Stimulated activated CD8-positive, alpha-beta memory T cell treated with anti-CD3 and anti-CD28 coated beads, Interleukin-4, amount 100 ng/mL, for 24 hours (primary cell): ENCODE measurements at regions not wholly inside any gene's neighbourhood (a gene's known extent, or its start where the extent isn't known, plus 50 kb on each side); places are given as distances from the start of the nearest gene placed in this dataset.

Experiments used
- DNase-seq: peaks from one replicate; pipeline ENCODE4 v3.0.0-alpha.2; 2020; ENCODE audit warnings: low read depth

DNA sequence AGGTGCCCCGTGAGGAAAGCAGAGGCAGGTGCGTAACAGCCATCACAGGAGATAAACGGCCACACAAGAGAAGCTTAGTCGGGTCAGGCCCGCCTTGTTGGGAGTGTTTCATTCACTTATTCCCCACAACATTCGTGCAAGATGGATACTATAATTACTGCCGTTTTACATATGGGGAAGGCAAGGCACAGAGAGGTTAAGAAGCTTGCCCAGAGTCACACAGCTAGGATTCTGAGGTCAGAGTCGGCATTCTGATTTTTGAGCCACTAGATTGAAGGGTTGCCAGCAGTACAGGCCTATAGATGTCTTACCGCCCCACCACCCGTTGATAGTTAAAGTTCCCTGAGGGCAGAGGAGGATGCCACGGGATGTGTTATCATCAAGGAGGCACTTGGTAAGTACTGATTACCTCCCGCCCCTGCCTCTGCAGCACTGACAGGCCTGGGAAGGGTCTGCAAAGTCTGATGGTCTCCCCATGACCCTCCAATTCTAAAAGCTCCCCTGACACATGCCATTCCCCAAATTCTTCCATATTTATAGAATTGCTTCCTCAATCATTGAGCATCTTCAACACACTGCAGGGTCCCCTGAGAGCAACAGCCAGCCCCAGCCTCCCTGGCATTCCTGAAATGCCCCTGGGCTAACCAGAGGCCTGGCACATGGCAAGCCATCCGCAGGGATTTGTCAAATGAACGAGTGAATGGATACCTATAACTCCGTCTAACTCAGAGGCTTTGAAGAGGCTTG lies 74.7 kb upstream of the CLDN14 start:
- DNase-seq = no peak

DNA sequence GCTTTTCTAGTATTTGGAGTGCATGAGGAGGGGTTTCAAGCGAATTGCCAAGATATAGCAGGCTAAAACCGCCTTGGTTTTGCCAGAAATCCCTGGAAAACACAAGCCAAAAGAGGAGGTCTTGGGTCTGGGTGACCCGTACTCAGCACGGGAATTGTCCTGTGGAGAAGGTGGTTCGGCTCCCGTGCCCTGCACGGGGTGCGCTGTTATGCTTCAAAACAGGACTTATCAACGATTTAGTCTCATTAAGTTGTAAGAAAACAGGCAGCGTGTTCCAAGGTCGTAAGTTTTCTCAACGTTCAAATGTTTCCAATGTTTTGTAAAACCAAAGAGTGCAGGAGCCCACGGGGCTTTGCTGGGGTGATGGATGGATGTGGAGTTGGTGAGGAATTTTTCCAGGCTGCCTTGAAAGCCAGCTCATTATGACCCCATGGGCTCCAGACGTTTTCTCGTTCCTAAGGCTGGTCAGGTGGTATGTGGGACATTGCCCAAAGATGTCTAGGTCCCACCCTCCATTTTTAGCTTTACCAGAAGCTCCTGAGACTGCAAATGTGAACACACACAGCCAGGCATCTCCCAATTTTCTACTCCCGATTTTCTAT lies 75.4 kb upstream of the CLDN14 start:
- DNase-seq = no peak

DNA sequence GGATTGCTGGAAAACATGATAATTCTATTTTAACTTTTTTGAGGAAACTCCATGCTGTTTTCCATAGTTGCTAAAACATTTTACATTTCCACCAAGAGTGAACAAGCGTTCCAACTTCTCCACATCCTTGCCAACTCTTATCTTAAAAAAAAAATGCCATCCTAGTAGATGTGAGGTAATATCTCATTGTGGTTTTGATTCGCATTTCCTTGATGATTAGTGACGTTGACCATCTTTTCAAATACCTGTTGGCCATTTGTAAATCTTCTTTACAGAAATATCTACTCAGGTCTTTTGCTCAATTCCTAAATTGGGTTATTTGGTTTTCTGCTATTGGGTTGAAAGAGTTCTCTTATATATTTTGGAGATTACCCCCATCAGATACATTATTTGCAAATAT lies 77.4 kb upstream of the CLDN14 start:
- no peak for DNase-seq

DNA sequence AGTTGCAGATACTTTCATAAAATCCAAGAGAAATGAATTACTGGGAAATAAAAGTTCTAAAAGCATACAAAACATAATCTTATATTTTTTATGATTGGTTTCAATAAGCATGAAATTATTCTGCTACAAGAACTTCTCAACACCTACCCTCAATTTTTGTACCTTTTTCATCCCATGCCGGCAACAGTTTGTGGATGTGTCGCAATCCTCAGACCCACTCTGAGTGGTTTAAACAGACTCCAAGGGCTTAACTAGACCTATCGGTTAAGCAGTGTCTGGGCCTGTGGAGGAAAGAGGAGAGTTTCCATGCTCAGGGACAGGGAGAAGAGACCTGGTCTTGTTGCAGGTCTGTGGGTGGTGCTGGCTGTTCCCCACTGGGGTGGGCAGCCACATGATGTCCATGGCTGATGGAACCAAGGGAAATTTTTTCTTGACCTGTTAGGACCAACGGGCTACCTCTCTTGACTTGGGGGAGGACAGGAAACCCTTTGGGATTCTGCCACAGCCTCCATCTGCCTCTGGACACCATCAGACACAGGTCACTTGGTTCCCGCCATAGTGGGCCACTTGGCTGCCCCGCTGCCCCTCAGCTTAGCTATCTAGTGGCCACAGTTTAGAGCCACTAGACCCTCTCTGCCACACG lies 81.1 kb upstream of the CLDN14 start:
- DNase-seq = no peak

DNA sequence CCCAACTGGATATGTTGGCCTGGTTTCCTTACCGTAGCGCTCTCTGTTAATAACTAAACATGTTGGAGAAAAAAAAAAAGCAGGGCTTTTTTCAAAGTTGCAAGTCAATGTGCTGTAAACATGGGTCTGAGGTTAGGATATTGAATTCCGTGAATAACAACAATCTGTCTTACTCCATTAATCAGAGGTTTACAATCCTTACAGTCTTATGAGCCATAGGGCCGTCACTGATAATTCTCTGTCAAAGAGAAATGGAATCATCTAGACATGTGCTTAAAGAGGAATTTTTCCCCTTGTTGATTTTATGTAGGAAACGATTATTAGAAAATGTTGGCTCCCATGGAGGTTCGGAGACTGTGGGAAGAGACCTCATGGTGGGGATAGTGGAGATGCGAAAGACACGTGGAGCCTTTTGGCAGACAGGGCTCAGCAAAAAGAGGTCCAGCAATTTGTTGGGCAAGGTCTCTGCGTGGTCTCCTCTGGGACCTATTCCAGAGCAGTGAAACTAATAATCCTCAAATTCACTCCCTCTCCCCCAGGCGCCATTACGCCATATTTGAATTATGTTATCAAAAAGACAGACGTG lies 83.5 kb upstream of the CLDN14 start:
- DNase-seq = no peak

DNA sequence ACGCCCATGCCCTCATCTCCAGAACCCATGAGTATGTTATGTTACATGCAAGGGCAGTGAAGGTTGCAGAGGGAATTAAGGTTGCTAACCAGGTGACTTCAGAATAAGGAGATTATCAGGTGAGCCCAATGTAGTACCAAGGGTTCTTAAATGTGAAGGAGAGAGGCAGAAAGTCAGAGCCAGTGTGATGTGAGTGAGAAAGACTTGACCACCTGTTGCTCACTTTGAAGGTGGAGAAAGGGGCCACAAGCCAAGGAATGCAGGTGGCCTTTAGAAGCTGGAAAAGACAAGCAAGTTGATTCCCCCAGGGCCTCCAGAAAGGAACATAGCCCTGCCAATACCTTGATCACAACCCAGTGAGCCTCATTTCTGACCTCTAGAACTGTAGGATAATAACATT lies 84.7 kb upstream of the CLDN14 start:
- DNase-seq = no peak

DNA sequence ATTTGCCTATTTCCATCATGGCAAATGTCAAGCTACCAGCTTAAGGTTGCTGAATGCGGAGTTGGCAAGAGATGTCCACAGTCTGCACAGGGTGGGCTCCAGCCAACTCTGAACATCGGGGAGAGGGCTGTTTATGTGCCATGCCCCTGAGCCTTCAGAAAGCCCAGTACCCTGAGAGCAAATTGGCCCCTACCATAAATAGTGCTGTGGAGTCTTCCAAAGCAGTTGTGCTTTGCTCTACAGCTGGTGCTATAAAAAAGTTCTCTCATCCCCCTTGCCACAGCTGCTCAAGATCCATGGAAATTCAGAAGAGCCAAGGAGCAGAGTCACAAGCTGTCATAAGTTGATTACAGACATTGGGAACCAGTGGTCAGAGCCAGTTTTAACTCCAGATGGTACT lies 85.6 kb upstream of the CLDN14 start:
- no peak for DNase-seq

DNA sequence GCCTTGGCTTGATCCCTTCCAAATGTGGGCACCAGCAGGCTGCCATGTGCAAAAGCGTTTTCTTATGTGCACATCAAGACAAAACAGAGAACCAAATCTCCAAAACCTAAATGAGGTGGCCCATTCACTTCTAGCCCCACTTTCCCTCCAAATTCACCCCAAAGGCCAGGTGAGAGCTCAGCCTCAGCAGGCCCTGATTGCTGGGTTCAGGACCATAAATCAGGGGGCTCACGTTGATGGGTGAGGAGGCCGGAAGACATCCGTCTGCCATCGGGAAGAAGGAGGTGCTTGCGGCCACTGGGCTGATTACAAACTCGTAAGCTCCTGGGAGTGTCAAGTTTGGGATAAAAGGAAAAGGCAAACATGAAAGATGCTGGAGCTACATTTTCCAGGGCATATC lies 86.7 kb upstream of the CLDN14 start:
- DNase-seq = no peak

DNA sequence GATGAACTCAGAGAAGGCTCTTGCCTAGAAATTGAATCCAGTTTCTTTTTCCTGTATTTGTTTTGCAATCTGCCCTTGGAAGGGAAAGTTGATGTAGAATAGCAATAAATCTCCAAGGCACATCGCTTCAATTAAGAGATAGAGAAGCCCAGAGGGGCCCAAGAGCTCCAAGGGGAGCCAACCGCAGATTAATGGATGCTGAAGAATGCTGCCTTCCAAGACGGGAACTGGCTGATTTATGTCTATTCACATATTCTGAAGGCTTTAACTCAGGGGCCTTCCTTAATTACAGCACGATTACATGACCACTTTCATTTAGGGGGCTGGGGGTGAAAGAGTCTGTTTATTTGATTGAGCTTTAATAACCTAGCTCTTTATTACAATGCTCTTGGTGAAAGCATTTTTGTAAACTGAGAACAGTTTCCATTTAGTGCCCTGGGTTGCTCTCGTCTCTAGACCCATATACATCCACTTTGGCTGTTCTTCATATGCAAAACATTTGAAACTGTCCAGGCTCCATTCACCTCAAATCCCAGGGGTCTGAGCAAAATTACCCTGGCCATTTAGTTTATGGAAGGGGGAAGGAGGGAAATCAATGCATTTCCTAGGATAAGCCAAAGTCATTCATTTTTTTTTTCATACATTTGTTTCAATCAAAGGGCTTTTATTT lies 87.4 kb upstream of the CLDN14 start:
- no peak for DNase-seq

DNA sequence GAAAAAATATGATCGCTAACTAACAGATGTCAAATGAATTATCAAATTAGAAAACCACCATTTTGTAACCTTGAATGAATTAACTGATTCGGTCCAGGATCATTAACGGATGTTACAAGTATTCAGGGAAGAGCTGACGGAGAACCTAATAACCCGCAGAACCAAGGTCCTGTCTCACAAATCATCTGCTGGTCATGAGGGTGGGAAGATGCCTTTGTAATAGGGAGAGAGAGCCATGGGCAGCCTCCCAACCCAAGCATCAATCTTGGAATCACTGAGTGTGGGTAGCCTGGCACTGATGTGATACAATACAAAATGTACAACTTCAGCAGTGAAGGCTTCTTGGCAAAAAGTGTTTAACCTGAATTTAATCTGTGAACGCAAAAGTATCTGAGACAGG lies 89.6 kb upstream of the CLDN14 start:
- no peak for DNase-seq

DNA sequence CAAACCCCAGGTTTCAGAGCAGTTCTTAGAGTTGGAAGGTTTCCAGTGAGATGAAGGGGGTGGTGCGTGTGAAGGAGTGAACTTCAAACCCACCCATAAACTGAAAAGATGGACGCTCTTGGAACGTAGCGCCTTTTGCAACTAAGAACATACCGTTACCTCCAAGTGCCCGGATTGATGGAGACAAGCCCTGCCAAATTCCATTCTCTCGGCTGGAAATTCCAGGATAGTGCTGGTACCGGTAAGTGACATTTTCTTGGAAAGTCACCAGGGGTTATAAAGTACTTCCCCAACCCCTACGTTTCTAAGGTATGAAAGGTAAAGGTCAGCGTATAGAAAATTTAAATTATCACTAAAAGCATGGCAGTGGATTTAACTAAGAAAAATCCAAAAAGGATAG lies 91.6 kb upstream of the CLDN14 start:
- DNase-seq = no peak

DNA sequence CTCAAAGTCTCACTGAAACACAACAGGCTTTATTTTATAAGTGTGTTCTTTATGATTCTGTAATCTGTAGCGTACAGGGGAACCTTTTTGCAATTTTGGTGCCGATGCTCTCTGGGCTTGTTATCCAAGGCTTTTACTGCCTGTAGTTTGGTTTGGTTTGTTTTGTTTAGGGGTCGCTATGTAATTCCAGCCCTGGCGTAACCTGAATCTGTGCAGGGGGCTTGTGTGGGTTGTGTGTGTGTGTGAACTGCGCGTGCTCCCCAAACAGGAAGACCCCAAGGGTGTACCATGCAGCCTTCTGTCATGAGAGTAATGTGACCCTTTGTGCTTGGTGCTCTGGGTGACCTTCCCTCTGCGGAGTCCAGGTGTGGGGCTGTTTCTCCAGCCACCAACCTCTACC lies 92.1 kb upstream of the CLDN14 start:
- no peak for DNase-seq

DNA sequence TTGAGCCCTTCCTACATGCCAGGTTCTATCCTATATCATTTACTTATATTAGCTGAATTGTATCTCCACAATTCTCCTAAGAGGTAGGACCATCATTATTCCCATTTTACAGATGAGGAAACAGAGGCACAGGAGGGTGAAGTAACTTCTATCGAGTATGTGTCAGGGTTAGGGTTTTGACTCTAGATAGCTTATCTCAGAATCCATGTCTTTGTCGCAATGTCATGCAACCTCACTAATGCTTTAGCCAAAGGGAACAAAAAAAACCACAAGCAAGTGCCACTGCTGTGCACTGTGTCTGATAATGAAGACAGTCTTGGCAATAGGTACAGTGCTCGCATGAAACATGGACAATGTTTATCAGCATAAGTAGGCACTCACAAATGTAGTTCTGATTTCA lies 95.4 kb upstream of the CLDN14 start:
- DNase-seq = no peak

DNA sequence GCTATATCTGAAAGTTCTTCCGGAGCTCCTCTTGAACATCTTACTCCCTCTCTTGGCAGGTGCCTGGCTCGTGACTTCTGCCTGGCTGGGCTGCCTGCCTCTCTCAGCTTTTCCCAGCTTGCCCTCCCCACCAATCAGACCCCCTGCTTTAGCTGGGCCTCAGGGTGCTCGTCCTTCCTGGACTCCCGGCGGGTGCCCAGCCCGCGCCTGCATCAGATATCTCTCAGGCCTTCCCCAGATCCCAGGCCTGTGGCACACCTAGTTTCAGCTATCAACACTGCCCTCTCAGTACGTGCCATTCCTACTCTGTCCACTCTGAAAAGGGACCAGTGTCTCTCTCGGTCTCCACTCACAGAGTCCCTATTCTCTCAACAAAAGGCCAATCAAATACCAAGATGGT lies 96.5 kb upstream of the CLDN14 start:
- DNase-seq = no peak

DNA sequence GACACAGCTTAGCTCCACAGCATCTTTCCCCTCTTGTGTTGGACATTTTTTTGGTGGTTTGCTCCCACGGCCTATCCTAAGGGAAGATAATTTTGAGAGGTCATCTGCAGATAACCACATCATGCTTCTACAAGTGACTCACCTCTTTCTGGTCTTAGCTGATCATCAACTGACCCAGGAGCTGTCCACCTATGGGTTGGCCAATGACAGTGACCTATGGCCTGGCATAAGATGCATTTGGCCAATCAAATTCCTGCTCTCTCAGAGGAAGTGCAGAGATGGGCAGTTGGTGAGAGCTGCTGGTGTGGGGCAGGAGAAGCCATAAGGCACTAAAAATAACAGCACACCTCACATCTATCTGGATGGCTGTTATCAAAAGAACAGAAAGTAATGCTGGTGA lies 100.0 kb upstream of the CLDN14 start:
- DNase-seq = no peak

DNA sequence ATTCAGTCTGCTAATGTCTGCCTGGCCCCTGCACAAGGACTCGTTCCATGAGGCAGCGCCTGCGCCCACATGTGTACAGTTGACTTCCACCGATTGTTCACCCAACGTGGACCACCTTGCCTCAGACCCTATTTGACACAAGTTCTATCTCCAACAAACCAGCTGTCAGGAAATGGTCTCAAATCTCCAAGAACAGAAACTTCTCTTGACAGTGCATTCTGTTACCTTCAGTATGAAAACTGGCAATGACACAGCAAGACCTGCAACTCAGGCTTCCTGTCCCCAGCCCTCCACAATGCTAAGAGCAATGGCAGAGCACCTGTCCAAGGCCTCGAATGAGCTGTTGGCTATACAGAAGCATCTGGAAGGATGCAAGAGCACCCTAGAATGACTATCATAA lies 102.3 kb upstream of the CLDN14 start:
- no peak for DNase-seq

DNA sequence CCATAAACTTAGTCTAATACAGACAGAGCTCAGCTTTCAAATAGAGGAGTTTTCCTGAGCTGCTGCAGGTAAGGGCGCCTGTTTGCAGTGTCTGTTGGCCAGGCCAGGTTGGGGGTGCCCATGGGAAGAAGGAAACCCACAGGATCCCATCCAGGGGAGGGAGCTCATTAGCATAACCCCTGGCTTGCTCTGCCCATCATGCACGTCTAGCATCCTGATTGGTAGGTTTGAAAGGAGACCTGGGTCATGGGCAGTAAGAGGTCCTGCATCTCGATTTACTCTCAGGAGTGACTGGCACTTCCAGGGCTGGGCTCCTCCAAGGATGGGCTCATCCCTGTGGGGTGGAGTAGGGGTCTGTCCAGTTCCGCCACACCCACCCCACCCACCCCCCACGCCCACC lies 103.7 kb upstream of the CLDN14 start:
- no peak for DNase-seq

DNA sequence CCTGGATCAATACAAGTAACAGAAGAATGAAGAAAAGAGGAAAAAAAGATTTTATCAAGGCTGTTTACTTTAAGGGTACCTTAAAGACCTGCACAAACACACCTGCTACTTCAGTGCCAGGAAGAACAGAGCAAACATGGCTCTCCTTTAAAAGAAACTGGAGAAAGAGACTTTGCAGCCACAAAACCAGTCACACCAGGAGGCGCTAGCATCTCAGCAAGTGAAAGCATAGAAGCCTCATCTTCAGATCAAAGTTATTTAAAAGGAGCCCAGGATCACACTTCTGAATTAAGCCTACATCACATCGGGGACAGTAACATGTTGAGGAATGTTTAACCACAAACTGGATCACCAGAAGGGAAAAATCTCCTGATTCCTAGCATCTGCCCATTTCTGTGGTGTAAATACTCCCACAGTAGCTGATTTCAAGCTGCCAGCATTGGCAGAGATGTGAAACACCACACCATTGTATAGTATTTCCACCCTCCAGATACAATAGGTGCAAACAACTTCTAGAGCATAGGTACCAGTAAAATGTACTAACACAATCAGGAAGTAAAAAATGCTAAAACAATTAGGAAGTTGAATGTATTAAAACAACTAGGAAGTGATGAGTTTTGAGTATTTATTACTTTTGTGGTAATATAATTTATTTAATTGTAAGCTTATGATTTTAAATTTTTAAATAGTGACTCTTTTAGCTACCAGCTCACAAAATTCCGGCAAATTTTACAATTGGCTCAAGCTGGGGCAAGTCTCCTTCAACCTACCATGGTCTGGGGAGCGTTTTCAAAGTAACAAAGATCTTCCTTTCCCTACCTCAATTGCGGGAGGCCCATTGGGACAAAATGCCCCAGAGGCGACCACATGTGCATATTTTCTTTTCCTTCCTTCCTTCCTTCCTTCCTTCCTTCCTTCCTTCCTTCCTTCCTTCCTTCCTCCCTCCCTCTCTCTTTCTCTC lies 105.3 kb upstream of the CLDN14 start:
- DNase-seq = no peak

DNA sequence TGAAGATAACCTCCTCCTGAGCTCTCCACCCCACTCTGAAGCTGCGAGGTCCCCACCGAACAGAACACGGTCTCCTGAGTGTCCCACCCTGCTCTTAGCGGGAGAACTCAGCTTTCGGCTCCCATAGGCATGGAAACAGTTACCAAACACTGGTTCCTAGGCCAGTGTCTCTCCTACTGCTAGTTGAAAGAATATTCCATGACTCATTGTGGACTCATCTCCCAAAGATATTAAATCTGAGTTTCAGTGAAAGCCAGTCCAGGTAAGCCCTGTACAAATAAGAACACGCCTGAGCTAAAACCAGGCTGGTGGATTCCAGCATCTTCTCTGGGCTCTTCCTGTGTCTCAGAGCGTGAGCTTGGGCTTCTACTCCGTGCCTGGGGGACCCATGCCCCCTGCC lies 107.5 kb upstream of the CLDN14 start:
- no peak for DNase-seq

DNA sequence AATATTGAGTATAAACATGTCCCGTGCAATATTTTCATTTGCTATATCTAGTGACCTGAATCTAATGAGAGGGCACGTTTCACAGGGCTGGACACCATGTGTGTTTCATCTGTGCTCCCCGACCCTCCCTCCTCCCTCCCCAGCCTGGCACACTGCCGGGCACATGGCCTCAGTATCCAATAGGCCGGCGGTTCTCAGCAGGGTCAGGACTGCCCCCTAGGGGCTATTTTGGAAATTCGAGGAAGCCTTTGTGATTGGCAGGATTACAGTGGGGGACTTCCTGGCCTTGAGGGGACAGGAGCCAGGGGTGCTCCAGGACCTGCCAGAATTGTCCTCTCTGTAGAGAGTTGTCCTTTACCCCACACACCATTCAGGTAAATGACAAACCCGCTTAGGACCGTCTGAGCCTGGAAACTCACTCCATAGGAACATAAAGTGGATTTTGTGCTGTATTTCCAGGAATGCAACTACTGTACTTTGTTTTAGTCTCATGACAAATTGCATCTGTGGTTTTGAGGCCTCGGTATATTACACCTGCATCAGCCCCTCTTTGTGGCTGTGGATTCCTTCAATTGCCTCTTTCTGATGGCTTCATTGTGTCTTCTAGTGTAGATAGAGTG lies 109.5 kb upstream of the SIM2 start:
- DNase-seq = no peak

DNA sequence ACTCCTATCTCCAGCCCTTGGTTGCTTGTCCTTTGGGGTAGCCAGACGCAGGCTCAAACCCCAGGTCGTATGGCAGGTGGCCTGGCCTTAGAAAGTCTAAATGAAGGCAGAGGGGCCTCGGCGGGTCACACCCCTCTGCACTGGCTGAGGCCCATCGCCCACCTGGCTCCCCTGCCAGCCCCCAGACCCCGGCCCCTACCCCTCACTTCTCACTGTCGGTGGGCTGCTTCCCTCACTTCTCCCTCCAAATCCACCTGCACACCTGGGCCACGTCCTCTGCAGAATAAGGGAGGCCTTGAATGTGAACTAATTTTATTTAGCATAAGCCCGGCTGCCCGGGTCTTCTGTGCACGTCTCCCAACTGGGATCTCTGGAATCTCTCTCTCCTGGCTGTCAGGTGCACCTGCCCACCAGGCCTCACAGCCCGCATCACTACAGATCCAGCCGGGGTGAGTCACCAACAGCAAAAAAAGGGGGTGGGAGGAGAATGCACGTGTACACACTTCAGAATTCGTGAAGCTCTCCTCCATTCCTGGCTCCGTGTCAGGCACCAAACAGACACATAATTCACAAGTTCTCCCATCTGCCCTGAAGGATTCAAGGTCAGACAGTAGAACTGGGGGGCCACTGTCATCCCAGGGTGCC lies 107.5 kb upstream of the SIM2 start:
- DNase-seq = no peak
